ENCODE measurements at regions not wholly inside any gene's neighbourhood (a gene's known extent, or its start where the extent isn't known, plus 50 kb on each side); places are given as distances from the start of the nearest gene placed in this dataset.
"Not testable (repeated sequence)": the region's sequence is repeated elsewhere in the genome, so short reads cannot be mapped to it uniquely, and the experiment has no call there.

GRCh38 chr12:46669720-46670119, 156.1 kb downstream of the SLC38A4 start:
- no peak for DNase-seq (ENCODE audit: low read depth)

- DNase-seq (ENCODE audit: low read depth), result no peak
Measured at GRCh38 chr12:46667551-46667950, 158.2 kb downstream of the SLC38A4 start.

GRCh38 chr12:46664761-46665287, 161.0 kb downstream of the SLC38A4 start:
- peak; percentile 62 for DNase-seq (ENCODE audit: low read depth)

- DNase-seq (ENCODE audit: low read depth), result no peak
Measured at GRCh38 chr12:46663318-46663717, 162.5 kb downstream of the SLC38A4 start.

GRCh38 chr12:46661110-46661845, 164.5 kb downstream of the SLC38A4 start:
- DNase-seq (ENCODE audit: low read depth), result peak; percentile 74

GRCh38 chr12:46660719-46661109, 165.1 kb downstream of the SLC38A4 start:
- DNase-seq (ENCODE audit: low read depth), result no peak

- no peak for DNase-seq (ENCODE audit: low read depth)
Measured at GRCh38 chr12:46660276-46660675, 165.5 kb downstream of the SLC38A4 start.

- no peak for DNase-seq (ENCODE audit: low read depth)
Measured at GRCh38 chr12:46659824-46660223, 166.0 kb downstream of the SLC38A4 start.

- no peak for DNase-seq (ENCODE audit: low read depth)
Measured at GRCh38 chr12:46659032-46659650, 166.7 kb downstream of the SLC38A4 start.

GRCh38 chr12:46657453-46658411, 168.1 kb downstream of the SLC38A4 start:
- DNase-seq (ENCODE audit: low read depth), result no peak

- DNase-seq (ENCODE audit: low read depth), result not testable (repeated sequence)
Measured at GRCh38 chr12:46655984-46656383, 169.8 kb downstream of the SLC38A4 start.

GRCh38 chr12:46653311-46653710, 172.5 kb downstream of the SLC38A4 start:
- DNase-seq (ENCODE audit: low read depth), result no peak

GRCh38 chr12:46652692-46653091, 173.1 kb downstream of the SLC38A4 start:
- no peak for DNase-seq (ENCODE audit: low read depth)

GRCh38 chr12:46650688-46651087, 175.1 kb downstream of the SLC38A4 start:
- no peak for DNase-seq (ENCODE audit: low read depth)

GRCh38 chr12:46649433-46649832, 176.4 kb downstream of the SLC38A4 start:
- no peak for DNase-seq (ENCODE audit: low read depth)

GRCh38 chr12:46647034-46647433, 178.8 kb downstream of the SLC38A4 start:
- no peak for DNase-seq (ENCODE audit: low read depth)

- not testable (repeated sequence) for DNase-seq (ENCODE audit: low read depth)
Measured at GRCh38 chr12:46641649-46642048, 184.1 kb downstream of the SLC38A4 start.

GRCh38 chr12:46635818-46636217, 190.0 kb downstream of the SLC38A4 start:
- no peak for DNase-seq (ENCODE audit: low read depth)

- no peak for DNase-seq (ENCODE audit: low read depth)
Measured at GRCh38 chr12:46629331-46630229, 196.2 kb downstream of the SLC38A4 start.

GRCh38 chr12:46628176-46628575, 197.6 kb downstream of the SLC38A4 start:
- no peak for DNase-seq (ENCODE audit: low read depth)

- DNase-seq (ENCODE audit: low read depth), result no peak
Measured at GRCh38 chr12:46627686-46628085, 198.1 kb downstream of the SLC38A4 start.

All from HS-27A (cell line).